ENCODE measurements at regions not wholly inside any gene's neighbourhood (a gene's known extent, or its start where the extent isn't known, plus 50 kb on each side); places are given as distances from the start of the nearest gene placed in this dataset.

DNA sequence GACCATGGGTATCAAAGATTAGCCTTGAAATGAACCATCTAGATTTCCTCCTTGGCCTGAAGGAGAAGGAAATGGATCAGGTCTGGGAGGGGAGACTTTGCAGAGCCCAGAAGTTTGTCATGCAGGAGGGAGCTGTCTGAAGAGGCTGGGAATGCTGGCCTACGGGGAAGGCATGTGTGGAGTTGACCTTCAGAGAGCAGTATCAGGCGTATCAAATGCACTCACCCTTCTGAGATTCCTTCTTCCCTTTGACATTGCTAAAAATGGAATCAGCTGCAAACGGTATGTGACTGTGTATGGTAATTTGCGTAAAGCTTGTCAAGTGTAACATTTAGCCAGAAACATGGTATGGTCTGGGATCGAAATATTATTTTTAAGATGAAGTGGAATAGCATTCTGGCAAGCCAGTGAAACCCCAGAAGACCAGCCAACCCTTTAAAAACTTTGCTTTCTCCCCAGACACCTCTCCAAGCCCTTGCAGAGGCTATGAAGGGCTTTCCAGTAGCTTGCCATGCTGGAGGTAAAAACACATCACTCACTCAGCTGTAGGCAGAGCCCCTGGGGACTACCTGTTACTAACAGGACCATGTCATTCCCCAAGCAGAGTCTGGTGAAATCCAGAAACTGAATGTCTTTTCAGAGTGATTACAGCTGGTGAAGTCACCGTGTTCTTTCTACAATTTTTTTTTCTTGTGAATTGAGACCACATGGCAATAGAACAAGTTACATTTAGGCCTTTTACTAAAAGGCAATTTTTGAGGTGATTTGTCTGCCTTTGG lies 174.7 kb upstream of the SLC24A5 start:
- no peak for DNase-seq (ENCODE audit: low read depth, low spot score)

- DNase-seq (ENCODE audit: low read depth, low spot score), result no peak
Measured at GRCh38 chr15:47949815-47950214, 171.0 kb upstream of the SLC24A5 start.

GRCh38 chr15:47950447-47950846 lies 170.3 kb upstream of the SLC24A5 start:
- DNase-seq (ENCODE audit: low read depth, low spot score), result no peak

DNA sequence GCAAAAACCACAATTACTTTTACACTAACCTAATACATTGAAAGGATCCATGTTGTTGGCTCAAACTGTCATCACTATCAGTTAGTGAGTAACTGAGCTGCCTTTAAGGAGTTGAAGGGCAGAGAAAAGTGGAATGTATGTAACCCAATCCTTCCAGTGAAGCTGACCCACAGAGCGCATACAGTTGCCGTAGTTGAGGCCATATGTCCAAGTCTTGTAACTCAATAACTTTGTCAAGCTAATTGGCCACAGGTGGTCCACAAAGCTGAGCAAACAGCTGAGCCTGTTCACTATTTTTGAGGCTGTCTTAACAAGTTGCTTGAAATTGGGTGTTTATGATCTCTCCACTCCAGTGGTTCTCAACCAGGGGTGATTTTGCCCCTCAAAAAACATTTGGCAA lies 169.0 kb upstream of the SLC24A5 start:
- no peak for DNase-seq (ENCODE audit: low read depth, low spot score)

GRCh38 chr15:47954196-47954595 lies 166.6 kb upstream of the SLC24A5 start:
- no peak for DNase-seq (ENCODE audit: low read depth, low spot score)

DNA sequence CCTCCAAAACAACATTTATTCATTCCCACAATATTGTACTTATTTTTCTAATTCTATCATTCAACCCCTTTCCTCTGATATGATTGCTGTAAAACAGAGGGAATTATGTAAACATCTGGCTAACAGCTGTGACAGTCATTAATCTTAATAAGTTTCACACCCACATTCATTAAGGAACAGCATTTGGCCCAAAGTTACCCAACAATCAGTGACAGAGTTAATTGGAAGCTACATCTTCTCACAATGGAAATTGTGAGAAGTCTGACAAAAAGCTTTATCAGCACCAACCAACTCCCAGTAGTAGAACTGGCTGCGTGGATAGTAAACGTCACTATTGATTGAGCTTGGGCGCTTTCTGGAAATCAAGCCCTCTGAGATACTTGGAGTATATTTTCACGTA lies 165.8 kb upstream of the SLC24A5 start:
- no peak for DNase-seq (ENCODE audit: low read depth, low spot score)

- no peak for DNase-seq (ENCODE audit: low read depth, low spot score)
Measured at GRCh38 chr15:47959617-47960413, 161.0 kb upstream of the SLC24A5 start.

GRCh38 chr15:47961401-47962090 lies 159.2 kb upstream of the SLC24A5 start:
- no peak for DNase-seq (ENCODE audit: low read depth, low spot score)

- no peak for DNase-seq (ENCODE audit: low read depth, low spot score)
Measured at GRCh38 chr15:47963265-47963664, 157.5 kb upstream of the SLC24A5 start.

GRCh38 chr15:47964229-47964628 lies 156.6 kb upstream of the SLC24A5 start:
- no peak for DNase-seq (ENCODE audit: low read depth, low spot score)

GRCh38 chr15:47965297-47965696 lies 155.5 kb upstream of the SLC24A5 start:
- DNase-seq (ENCODE audit: low read depth, low spot score), result no peak

DNA sequence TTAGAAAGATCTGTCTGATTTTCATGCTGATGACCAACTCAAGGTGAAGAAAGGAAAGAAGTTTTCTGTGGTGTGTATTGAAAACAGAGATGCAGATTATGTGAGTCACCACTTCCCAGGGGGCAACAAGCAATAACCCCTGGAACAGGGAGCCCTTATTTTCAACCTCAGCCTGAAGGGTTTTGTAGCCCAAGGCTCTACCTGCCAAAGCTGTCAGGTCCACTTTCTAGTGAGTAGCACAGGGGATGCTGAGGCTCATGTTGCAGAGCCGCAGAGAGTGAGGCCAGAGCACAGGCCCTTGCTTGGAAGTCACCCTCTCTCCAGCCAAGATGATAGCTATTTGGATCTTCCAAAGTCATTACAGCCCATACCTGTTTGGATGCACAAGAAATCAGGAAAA lies 152.2 kb upstream of the SLC24A5 start:
- DNase-seq (ENCODE audit: low read depth, low spot score), result no peak

- DNase-seq (ENCODE audit: low read depth, low spot score), result no peak
Measured at GRCh38 chr15:47971637-47972036, 149.2 kb upstream of the SLC24A5 start.

- DNase-seq (ENCODE audit: low read depth, low spot score), result no peak
Measured at GRCh38 chr15:47972738-47973137, 148.1 kb upstream of the SLC24A5 start.

DNA sequence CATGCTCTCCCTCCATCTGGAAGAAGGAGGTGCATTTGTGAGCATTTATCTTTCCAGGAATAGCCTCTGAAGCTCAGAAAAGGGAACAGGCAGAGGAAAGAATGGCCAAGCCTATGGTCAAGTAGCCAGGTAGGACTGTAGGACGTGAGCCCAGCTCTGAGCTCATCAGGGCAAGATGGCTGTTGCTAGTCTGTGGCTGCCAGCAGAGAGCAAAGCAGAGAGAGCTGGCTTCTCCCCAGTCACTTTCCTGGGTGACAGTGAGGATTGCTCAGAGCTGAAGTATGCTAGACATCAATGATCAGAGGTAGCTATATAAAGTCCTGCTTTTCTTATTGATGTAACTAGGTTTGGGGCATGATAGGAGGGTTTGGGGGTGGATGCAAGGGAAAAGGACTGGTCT lies 146.1 kb upstream of the SLC24A5 start:
- no peak for DNase-seq (ENCODE audit: low read depth, low spot score)

DNA sequence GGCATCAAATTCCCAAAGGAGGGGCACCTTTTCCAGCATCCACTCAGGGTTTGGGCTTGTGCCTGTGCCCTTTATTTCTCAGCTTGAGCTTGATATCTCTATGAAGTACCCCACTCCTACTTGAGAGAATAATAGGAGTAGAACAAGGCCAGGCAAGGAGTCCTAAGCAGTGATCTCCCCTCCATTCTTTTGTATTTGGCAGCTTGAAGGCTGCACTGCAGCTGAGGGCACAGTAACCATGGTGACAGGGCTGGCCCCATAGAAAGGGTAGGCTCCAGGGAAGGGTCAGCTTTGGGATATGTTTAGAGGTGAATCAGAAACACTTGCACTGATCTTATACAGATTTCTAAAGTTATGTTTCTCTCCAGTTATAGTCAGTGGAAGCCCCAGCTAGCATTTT lies 145.4 kb upstream of the SLC24A5 start:
- DNase-seq (ENCODE audit: low read depth, low spot score), result no peak

DNA sequence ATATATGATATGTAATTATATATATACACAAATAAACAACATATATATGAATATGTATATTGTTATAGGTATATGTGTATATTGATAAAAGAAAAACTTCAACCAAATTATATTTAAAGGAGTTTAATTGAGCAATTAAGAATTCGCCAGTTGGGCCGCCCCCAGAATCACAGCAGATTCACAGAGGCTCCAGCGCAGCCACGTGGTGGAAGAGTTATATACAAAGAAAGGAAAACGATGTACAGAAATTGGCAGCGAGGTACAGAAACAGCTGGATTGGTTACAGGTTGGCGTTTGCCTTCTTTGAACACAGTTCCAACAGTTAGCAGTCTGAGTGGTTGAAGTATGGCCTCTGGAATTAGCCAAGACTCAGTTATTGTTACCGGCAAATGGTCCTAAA lies 137.3 kb upstream of the SLC24A5 start:
- DNase-seq (ENCODE audit: low read depth, low spot score), result no peak

GRCh38 chr15:47985568-47985967 lies 135.2 kb upstream of the SLC24A5 start:
- no peak for DNase-seq (ENCODE audit: low read depth, low spot score)

DNA sequence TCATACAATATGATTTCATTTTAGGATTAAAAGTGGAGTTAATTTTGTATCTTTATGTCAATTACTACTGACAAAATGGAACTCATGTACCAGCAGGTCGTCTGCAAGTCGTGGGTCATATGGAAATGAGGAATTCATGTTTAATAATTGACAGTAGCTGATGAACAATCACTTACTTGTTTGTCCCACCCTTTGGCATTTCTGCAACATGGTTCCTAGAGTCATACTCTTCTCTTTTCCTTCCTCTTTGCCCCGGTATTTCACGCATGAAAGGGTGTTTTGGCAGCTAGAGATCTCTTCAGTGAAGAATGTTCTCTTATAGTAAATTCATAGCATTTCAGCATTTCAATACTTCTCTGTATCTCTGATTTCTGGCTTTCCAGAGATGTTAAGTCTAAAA lies 133.3 kb upstream of the SLC24A5 start:
- DNase-seq (ENCODE audit: low read depth, low spot score), result no peak

DNA sequence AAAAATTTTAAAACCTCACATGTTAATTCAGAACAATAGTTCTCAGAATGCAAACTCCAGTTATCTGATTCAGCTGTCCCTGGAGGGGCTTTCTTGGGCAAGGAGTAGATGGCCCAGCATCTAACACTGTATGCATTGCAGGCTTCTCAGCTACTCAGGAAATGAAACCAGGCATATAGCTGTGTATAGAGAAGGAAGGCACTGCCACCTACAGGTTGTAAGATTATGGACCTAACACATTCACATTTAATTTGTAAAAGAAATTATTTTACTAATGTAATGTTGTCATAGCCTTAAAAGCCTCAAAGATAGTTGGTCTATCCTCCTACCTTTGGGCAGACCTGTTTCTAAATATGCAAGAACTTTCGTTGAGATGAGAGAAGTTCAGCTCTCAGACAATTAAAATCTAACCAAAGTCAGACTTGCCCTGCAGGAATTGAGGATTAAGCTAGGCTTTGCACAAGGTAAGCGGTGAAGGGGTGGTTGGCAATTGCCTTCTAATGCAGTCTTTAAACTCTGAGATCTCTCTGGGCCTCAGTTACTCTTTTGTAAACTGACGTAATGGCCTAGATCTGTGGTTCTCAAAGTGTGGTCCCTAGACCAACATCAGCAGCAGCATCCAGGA lies 132.8 kb upstream of the SLC24A5 start:
- peak; percentile 30 for DNase-seq (ENCODE audit: low read depth, low spot score)

DNA sequence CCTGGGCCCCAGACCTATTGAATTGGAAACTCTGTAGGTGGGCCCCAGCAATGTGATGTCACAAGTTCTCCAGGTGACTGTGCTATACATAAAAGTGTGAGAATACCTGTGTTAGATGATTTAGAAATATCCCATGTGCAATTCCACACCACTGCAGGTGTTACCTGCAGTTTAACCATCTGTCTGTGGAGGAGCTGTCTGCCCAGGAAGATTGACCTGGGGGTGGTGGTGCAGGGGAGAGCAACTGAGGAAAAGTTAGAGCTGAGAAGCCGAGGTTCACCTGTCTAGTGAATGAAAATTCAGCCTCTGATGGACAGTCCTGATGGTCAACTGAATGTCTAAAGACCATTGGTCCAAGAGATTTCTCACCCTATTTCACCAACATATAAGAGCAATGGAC lies 132.2 kb upstream of the SLC24A5 start:
- DNase-seq (ENCODE audit: low read depth, low spot score), result no peak

- no peak for DNase-seq (ENCODE audit: low read depth, low spot score)
Measured at GRCh38 chr15:47990821-47991220, 130.0 kb upstream of the SLC24A5 start.

All from pulmonary artery endothelial cell (primary cell).